ENCODE measurements at regions not wholly inside any gene's neighbourhood (a gene's known extent, or its start where the extent isn't known, plus 50 kb on each side); places are given as distances from the start of the nearest gene placed in this dataset.
"Not testable (repeated sequence)": the region's sequence is repeated elsewhere in the genome, so short reads cannot be mapped to it uniquely, and the experiment has no call there.

DNA sequence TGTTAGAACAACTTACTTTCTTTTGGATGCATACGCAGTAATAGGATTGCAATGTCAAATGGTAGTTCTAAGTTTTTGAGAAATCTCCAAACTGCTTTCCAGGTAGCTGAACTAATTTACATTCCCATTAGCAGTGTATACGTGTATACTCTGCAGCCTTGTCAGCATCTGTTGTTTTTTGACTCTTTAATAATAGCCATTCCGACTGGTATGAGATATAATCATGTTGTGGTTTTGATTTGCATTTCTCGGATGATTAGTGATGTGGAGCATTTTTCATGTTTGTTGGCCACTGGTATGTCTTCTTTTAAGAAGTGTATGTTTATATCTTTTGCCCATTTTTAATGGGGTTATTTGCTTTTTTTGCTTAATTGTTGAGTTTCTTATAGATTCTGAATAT is 76.9 kb upstream of the HNRNPA1L2 start:
- not testable (repeated sequence) for DNase-seq (ENCODE audit: low spot score)

DNA sequence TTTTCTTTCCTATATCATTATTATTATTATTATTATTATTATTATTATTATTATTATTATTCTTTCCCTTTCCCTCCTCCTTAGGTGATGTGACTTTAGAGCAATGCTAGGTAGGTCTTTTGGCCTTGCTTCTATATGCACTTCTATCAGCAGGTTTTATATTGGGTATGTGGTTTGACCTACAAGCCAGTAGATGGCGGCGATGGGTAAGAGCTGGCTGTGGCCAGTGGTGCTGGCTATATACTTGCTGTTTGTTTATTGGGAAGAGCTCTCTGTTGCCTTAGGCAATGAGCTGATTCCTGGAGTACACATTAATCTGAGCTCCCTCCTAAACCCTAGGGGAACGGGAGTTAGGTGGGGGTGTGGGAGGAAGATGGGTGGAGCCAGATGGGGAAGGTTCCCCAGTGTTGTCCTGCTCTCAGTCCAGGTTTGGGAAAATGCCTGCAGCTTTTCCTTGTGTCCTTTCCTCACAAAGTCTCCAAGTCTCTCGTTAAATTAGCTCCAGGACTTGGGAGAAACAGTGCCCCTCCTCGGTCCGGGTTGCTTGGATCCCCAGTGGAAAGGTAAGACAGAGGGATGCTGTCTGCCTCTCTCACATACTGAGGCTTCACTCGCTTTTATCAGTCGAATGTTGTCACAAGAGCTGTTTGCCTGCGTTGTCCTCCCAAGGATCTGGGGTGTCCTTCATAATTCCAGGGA is 72.2 kb upstream of the HNRNPA1L2 start:
- peak; percentile 34 for DNase-seq (ENCODE audit: low spot score)

DNA sequence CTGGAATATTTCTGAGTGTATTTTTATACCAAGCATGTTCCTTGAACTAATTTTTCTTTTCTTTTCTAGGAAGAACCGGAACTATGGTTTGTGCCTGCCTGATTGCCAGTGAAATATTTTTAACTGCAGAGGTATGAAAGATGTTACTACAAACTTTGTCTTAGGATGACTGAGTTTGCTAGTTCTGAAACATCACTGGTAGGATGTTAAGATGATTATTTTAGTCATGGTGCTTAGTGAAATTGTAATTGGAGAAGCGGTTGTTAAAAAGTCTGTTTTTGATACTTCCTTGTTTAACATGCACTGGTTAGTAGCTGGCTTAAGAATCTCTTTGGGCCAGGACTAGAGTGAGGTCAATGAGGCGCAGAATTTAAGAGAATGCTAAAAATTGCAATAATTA is 71.1 kb upstream of the HNRNPA1L2 start:
- not testable (repeated sequence) for DNase-seq (ENCODE audit: low spot score)

DNA sequence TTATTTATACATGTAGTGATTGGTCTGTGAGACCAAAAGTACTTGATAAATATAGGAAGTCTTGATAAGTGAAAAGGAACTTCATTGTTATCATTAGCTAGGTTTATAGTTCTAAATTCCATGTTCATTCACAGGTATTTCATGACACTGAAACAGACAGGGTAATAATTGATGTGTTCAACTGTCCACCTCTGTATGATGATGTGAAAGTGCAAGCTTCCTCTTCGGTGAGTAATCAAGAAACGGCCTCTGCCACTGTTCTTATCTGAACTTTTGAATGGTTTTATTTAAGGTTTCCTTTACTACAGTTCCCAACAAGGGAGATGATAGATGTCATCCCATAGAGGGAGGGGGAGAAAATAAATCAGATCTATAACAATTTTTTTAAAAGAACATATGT is 59.3 kb upstream of the HNRNPA1L2 start:
- not testable (repeated sequence) for DNase-seq (ENCODE audit: low spot score)

Data from hematopoietic multipotent progenitor cell treated with erythropoietin and hydrocortisone succinate and interleukin-3 and kit ligand, for 17 days (in vitro differentiated cells).